GM19025 (cell line): ENCODE measurements at regions not wholly inside any gene's neighbourhood (a gene's known extent, or its start where the extent isn't known, plus 50 kb on each side); places are given as distances from the start of the nearest gene placed in this dataset.

Experiments
- ATAC-seq: cut with Tn5 transposase; IDR thresholded peaks from one replicate; pipeline ENCODE4 v1.9.1; 2021; ENCODE audit warnings: mild to moderate bottlenecking, low read depth, moderate library complexity; ENCODE audit not compliant: unreplicated experiment

- no peak for ATAC-seq
These were observed 452.0 kb upstream of the FZD8 start for GRCh38 chr10:36094096-36094495.

- no peak for ATAC-seq
These were observed 450.0 kb upstream of the FZD8 start for GRCh38 chr10:36092116-36092515.

GRCh38 chr10:36091007-36091406, 448.9 kb upstream of the FZD8 start:
- no peak for ATAC-seq

- ATAC-seq: no peak
These were observed 447.8 kb upstream of the FZD8 start for GRCh38 chr10:36089790-36090440.

- no peak for ATAC-seq
These were observed 445.2 kb upstream of the FZD8 start for GRCh38 chr10:36087006-36088005.

- no peak for ATAC-seq
These were observed 433.1 kb upstream of the FZD8 start for GRCh38 chr10:36075196-36075595.

- ATAC-seq: no peak
These were observed 431.8 kb upstream of the FZD8 start for GRCh38 chr10:36073796-36074345.

- ATAC-seq: no peak
These were observed 426.4 kb upstream of the FZD8 start for GRCh38 chr10:36068542-36068941.

- ATAC-seq: no peak
These were observed 425.7 kb upstream of the FZD8 start for GRCh38 chr10:36067748-36068147.

GRCh38 chr10:36066850-36067249, 424.8 kb upstream of the FZD8 start:
- no peak for ATAC-seq

- ATAC-seq: no peak
These were observed 424.0 kb upstream of the FZD8 start for GRCh38 chr10:36066102-36066501.

- ATAC-seq: no peak
These were observed 421.3 kb upstream of the FZD8 start for GRCh38 chr10:36063396-36063795.

GRCh38 chr10:36057731-36058130, 415.6 kb upstream of the FZD8 start:
- ATAC-seq: no peak

- no peak for ATAC-seq
These were observed 415.1 kb upstream of the FZD8 start for GRCh38 chr10:36057180-36057579.

GRCh38 chr10:36053775-36054174, 411.7 kb upstream of the FZD8 start:
- no peak for ATAC-seq

- ATAC-seq: no peak
These were observed 411.2 kb upstream of the FZD8 start for GRCh38 chr10:36053271-36053670.

- ATAC-seq: no peak
These were observed 409.4 kb upstream of the FZD8 start for GRCh38 chr10:36051500-36051991.

- no peak for ATAC-seq
These were observed 408.8 kb upstream of the FZD8 start for GRCh38 chr10:36050763-36051499.

- no peak for ATAC-seq
These were observed 406.7 kb upstream of the FZD8 start for GRCh38 chr10:36048780-36049179.

- ATAC-seq: no peak
These were observed 406.1 kb upstream of the FZD8 start for GRCh38 chr10:36048236-36048635.

GRCh38 chr10:36042135-36042534, 400.0 kb upstream of the FZD8 start:
- no peak for ATAC-seq
